GM21619 (cell line): ENCODE measurements at regions not wholly inside any gene's neighbourhood (a gene's known extent, or its start where the extent isn't known, plus 50 kb on each side); places are given as distances from the start of the nearest gene placed in this dataset.

Source experiments
- ATAC-seq: cut with Tn5 transposase; IDR thresholded peaks from one replicate; pipeline ENCODE4 v1.9.1; 2021; ENCODE audit not compliant: unreplicated experiment

DNA sequence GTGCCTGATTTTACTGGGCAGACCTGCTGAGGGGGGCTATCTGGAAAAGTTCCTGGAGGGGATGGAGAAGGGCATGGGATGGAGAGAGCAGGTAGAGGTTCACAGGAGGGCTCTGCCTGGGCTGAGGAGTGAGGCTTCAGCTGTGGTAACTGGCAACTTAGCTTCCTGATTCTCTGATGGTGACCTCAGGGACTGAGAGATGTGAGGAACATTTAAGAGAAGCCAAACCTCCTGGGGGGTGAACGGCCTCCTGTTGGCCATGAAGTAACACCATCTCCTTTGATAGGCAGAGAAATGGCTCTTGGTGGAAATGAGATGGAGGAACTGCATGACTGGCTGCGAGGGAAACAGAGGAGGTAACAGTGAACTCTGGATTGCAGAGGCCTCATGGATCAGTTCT lies 97.3 kb upstream of the ROPN1 start:
- no peak for ATAC-seq

DNA sequence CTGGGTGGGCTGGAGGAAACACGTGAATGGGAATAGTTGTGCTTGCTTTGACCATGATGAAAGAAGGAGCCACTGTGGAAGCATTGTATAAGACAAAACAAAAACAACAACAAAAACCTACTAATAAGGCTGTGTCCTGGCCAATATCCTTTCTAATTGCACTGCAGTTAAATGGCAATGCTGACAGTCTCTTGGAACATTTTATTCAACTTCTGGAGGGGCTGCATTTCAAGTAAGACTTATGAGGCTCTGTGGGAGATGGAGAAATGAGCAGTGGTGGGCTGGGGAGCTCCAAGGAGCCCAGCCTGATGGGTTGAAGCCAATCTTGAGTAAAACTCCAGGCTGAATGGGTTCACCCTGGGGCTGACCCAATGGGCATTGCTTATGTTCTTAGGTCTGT lies 99.8 kb upstream of the ROPN1 start:
- no peak for ATAC-seq

- ATAC-seq = no peak
These were observed 100.9 kb upstream of the ROPN1 start for GRCh38 chr3:124092811-124093210.

- ATAC-seq = no peak
These were observed 102.6 kb upstream of the ROPN1 start for GRCh38 chr3:124094496-124094895.

DNA sequence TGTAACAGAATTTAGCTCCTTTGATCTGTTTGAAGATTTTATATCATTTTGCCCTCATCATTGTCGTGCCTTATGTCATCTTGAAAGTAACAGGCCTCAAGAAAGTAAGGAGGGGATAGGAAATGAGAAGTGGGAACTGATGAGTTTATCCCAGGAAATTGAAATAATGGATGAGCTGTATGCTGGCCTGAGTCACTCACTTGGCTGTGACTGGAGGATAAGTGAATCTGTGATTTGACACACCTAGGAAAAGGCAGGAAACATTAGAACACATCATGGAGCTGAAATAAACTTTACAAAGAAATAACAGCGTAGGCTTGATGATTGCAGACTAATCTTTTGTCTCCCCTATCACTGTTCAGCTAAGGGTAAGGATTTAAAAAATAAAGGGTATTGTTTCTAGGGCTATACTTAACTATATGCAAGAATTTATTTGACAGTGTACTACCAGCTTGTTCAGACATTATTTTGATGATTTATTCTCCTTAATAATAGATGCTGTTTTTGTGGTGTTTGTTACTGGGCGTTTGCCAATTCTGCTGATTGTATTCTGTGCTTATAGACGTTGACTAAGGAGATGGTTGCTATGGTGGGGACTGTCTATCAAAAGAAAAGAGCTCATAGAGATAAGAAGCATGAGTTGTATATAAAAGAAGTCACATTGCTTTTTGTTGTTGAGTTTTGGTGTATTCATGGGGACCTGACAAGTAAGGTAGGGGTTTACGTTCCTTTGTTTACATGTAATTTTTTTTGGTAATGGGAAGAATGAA lies 105.6 kb upstream of the ROPN1 start:
- ATAC-seq = no peak

- no peak for ATAC-seq
These were observed 109.7 kb upstream of the ROPN1 start for GRCh38 chr3:124101643-124102042.

DNA sequence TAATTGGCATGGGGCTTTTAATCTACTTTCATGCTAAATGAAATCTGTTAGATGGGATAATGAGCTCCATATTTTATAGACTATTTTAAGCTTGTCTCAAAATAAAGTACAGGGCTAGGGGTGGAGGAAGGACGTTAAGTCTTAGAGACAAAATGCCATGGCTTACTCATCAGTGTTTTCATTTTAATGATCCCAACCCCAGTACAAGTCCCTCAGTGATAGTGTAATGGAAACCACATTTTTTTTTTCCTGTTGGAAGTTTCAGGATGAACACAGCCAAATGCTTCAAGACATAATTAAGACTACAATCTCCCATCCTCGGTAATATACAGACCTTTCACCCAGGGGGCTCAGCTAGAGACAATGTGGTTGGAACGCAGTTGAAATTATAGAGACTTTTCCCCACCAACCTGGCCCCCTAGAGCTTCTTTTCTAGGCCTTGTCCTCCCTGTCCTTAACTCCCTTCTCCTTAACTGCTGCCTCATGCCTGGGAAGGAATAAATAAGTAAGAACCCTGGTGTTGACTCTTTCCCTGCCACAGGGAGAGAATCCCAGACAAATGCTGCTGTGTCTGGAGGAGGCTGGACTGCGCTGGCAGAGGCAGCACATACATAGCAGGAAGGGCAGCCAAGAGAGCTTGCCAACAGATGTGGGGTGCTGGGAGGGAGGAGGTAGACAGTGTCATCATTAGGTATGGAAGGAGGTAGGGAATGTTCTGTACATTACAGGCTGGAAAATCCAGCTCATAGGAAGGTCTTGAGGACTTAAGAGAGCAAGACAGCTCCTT lies 115.4 kb upstream of the ROPN1 start:
- ATAC-seq = no peak

GRCh38 chr3:124108446-124108845 lies 116.5 kb upstream of the ROPN1 start:
- no peak for ATAC-seq

- no peak for ATAC-seq
These were observed 121.6 kb upstream of the ROPN1 start for GRCh38 chr3:124113485-124113884.

DNA sequence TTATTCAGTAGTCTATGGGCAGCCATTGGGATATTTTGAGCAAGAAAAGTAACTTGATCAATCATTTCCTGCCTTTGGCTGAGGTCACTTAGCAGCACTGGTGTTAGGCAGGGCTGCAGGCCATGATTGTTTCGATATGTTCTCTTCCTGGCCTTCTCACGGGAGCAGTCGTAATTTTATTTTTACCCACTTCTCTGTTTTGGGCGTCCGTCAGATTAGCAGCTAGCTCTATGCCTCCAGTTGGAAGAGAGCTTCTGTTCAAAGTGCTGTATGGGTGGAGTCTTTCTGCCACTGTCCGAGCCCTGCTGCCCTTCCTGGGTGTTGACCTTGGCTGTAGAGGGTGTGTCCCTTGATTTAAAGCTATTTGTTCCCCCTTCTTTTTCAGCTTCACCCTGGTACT lies 123.4 kb upstream of the ROPN1 start:
- no peak for ATAC-seq

DNA sequence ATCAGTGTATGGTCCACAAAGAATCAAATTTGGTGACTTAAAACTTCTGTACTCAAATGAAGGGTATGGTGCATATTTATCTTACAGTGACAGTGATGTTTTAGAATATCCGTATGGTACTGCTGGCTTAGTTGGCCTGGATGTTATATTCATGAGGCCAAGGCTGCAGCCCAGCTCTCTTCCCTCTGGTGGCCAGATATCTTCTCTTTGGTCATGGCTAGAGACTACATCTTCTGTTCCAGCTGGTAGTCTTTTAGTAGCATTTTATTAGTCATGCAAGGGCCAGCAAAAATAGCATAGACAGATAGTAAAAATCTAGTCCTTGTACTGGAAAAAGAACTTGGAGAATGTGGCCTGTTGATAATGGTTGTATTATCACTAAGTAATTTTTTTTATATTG lies 124.0 kb upstream of the ROPN1 start:
- ATAC-seq = no peak

DNA sequence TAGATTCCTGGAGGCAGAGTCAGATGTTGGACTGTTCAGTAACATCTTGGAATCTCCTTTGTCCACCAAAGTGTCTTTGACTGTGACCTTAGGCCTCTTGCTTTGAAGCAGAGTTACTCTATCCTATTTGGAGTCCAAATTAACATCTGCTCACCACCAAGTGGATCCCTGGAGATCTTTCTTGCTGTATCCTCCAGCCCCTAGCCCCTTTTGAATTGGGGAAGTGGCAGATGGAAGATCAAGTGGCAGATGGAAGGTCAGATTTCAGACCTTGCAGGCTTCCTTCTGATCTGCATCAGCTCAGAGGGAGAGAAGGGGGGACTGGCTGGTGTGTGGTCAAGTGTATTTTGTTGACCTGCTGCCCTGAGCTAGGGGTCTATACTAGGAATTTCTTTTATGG lies 125.0 kb upstream of the ROPN1 start:
- no peak for ATAC-seq

DNA sequence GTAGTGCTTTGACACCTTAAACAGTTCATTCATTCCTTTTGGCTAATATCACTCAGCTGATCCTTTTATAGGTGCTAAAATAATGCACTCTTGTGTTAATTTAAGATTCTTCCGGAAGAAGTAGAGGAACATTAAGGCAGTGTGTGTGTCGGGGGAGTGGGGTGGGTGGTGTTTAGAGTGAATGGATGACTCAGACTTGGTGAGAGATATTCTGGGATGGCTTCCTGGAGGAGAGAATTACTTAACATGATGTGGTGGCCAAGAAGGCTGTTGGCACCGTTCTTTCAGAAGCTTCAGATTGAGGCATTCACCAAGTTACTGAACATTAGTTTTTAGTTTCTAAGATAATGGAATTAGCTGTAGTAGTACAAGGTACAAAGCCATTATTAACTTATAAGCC lies 125.6 kb upstream of the ROPN1 start:
- no peak for ATAC-seq

DNA sequence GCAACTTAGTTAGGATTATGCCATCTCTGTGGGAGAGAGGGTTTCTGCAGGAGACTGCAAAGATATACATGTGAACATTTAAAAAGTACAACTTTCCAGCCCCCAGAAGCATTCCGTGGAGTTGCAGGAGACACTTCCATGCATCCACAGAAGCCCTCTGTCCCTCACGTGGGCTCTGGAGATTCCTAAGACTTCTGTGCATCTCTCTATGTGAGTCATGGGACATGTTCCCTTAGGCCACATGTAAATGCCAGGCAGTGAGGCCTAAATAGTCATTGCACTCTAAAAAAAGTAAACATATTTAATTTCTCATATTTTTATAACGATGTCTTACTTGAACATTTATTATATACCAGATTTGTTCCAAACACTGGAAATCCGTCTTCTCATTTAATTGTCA lies 126.5 kb upstream of the ROPN1 start:
- no peak for ATAC-seq

DNA sequence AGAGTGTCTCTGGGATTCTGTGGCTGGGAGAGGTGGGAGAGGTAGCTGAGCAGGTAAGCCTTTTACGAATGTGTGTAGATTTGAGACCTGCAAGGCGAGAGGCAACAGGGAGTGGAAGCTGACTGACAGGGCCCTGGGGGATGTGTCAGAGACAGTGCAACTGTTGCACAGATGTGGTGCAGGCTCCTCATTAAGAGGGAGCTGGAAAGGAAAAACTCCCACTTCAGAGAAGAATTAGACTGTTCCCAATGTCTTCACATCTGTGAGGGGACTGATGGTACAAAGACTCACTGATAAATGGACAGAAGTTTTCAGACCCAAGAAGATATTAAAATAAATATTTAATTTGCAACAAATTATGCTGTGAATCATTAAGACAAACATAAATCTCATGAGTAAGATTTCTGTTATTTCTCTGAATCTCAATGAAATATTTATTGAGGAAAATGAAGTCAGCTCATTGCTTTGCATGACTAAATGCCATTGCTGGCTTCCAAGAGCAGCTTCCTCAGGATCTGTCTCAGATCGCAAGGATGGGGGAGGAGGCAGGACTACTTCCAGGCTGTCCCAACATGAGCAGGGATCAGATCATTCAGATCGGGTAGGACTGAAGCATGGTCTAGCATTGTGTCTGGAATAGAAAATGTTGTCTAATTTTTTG lies 127.3 kb upstream of the ROPN1 start:
- ATAC-seq = no peak

- ATAC-seq = no peak
These were observed 129.7 kb upstream of the ROPN1 start for GRCh38 chr3:124121379-124122312.

DNA sequence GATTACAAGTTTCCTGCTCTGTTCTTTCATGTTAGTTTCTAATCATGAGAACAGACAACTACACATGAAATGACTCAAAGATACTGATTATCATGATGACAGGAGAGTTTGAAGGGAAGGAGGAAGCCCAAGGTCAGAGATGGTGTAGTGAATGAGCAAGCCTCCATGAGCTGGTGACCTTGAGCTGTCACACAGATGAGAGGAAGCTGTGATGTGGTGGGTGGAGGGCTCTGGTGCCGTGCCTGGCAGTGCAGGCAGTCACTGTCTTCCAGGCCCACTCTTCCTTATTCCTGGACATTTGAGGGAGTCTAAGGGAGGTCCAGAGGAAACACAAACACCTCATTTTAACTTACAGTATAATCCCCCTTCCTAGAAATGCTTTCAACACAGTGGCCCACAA lies 133.4 kb upstream of the ROPN1 start:
- no peak for ATAC-seq

DNA sequence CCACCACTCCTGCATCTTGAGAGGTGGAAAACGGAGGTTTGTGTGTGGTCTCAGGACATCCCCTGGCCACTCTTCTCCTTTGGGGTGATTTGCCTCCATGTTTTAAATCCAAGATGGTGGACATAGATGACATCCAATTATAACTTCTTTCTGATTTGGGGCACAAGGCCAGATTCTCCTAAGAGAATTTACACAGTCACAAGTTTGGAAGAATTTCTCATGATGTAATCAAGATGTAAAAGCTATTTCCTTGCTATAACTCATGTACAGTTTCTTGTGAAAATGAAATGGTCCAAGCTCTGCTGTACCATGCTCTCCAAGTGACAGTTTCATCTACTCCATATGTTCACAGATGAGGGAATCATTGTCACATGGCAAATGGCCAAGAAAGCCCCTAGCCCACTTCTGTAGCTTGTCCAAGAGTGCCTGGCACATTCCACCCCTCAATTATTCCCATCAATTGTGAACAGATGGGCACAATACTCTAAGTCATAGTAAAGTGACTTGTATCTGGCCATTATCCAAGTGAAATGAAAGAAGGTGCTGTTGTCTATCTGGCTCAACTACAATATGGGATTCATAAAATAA lies 134.6 kb upstream of the ROPN1 start:
- no peak for ATAC-seq

GRCh38 chr3:124131158-124131557 lies 139.2 kb upstream of the ROPN1 start:
- no peak for ATAC-seq

- ATAC-seq = no peak
These were observed 139.7 kb upstream of the ROPN1 start for GRCh38 chr3:124131580-124131979.

DNA sequence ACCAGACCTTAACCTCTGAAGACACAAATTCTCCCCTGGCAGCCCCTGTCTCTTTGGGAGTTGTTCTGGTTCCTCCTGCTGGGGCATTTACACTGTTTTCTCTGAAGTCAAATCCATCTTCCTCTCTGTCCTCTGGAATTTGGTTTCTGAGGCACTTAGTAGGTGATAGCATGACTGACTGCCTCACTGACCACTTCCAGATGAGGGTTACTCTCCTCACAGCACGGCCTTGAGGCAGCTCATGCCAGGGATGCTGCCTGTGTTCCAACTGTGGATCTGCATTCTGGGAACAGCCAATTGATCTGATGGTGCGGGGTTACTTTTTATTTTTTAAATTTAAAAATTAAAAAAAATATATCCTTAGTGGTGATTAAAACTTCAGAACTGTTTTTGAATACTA lies 140.9 kb upstream of the ROPN1 start:
- ATAC-seq = no peak
